ENCODE measurements at regions not wholly inside any gene's neighbourhood (a gene's known extent, or its start where the extent isn't known, plus 50 kb on each side); places are given as distances from the start of the nearest gene placed in this dataset.

GRCh38 chrX:22665818-22666217 is 333.9 kb upstream of the DDX53 start:
- DNase-seq: no peak

- DNase-seq: peak in 1 of 5 experiments; percentile 7
Measured at GRCh38 chrX:22666441-22666840, 333.3 kb upstream of the DDX53 start.

- no peak for DNase-seq
Measured at GRCh38 chrX:22674932-22675331, 324.8 kb upstream of the DDX53 start.

- DNase-seq: no peak
Measured at GRCh38 chrX:22686138-22686541, 313.6 kb upstream of the DDX53 start.

- no peak for DNase-seq
Measured at GRCh38 chrX:22689290-22689689, 310.5 kb upstream of the DDX53 start.

- DNase-seq: no peak
Measured at GRCh38 chrX:22690116-22690515, 309.6 kb upstream of the DDX53 start.

- DNase-seq: no peak
Measured at GRCh38 chrX:22691966-22692565, 307.7 kb upstream of the DDX53 start.

- no peak for DNase-seq
Measured at GRCh38 chrX:22698151-22698550, 301.6 kb upstream of the DDX53 start.

GRCh38 chrX:22699581-22700091 is 300.1 kb upstream of the DDX53 start:
- DNase-seq: no peak

- DNase-seq: no peak
Measured at GRCh38 chrX:22712942-22713341, 286.8 kb upstream of the DDX53 start.

- no peak for DNase-seq
Measured at GRCh38 chrX:22730542-22730941, 269.2 kb upstream of the DDX53 start.

- no peak for DNase-seq
Measured at GRCh38 chrX:22737541-22737940, 262.2 kb upstream of the DDX53 start.

GRCh38 chrX:22739276-22739675 is 260.5 kb upstream of the DDX53 start:
- no peak for DNase-seq

GRCh38 chrX:22740836-22741235 is 258.9 kb upstream of the DDX53 start:
- DNase-seq: no peak

- DNase-seq: no peak
Measured at GRCh38 chrX:22742174-22742573, 257.6 kb upstream of the DDX53 start.

- DNase-seq: no peak
Measured at GRCh38 chrX:22746081-22746480, 253.7 kb upstream of the DDX53 start.

- peak in 2 of 5 experiments; percentile 2 to 31 for DNase-seq
Measured at GRCh38 chrX:22748093-22748999, 251.4 kb upstream of the DDX53 start.

GRCh38 chrX:22758807-22759481 is 240.8 kb upstream of the DDX53 start:
- no peak for DNase-seq

- DNase-seq: no peak
Measured at GRCh38 chrX:22760513-22761057, 239.2 kb upstream of the DDX53 start.

- DNase-seq: no peak
Measured at GRCh38 chrX:22788221-22788620, 211.5 kb upstream of the DDX53 start.

- DNase-seq: no peak
Measured at GRCh38 chrX:22795671-22796070, 204.1 kb upstream of the DDX53 start.

- no peak for DNase-seq
Measured at GRCh38 chrX:22800360-22800759, 199.4 kb upstream of the DDX53 start.

- no peak for DNase-seq
Measured at GRCh38 chrX:22800806-22801205, 199.0 kb upstream of the DDX53 start.

Measured in T-helper 2 cell (primary cell).